OCI-LY3 (cell line): ENCODE measurements at regions not wholly inside any gene's neighbourhood (a gene's known extent, or its start where the extent isn't known, plus 50 kb on each side); places are given as distances from the start of the nearest gene placed in this dataset.

Experiments
- EZH2phosphoT487 ChIP-seq: fragments of 200-600 bp; shearing (Covaris generic); IDR thresholded peaks from 2 replicates; pipeline ENCODE4 v1.6.1; 2018; ENCODE audit warnings: antibody characterized with exemption, mixed run types, low read depth
- TF ChIP-seq, protein P1 (sequence below): fragments of 200-600, 300-600 bp; sonication (generic); IDR thresholded peaks from 2 replicates; pipeline ENCODE4 v1.5.1; 2014; ENCODE audit warnings: antibody characterized with exemption, low read length, low read depth

- TF ChIP-seq, protein P1, sequence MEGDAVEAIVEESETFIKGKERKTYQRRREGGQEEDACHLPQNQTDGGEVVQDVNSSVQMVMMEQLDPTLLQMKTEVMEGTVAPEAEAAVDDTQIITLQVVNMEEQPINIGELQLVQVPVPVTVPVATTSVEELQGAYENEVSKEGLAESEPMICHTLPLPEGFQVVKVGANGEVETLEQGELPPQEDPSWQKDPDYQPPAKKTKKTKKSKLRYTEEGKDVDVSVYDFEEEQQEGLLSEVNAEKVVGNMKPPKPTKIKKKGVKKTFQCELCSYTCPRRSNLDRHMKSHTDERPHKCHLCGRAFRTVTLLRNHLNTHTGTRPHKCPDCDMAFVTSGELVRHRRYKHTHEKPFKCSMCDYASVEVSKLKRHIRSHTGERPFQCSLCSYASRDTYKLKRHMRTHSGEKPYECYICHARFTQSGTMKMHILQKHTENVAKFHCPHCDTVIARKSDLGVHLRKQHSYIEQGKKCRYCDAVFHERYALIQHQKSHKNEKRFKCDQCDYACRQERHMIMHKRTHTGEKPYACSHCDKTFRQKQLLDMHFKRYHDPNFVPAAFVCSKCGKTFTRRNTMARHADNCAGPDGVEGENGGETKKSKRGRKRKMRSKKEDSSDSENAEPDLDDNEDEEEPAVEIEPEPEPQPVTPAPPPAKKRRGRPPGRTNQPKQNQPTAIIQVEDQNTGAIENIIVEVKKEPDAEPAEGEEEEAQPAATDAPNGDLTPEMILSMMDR = no peak
- no peak for TF ChIP-seq EZH2phosphoT487
Measured at GRCh38 chr9:90012949-90013348, 408.1 kb downstream of the GADD45G start.
